Left cardiac atrium (tissue), 4 donors: ENCODE measurements at regions not wholly inside any gene's neighbourhood (a gene's known extent, or its start where the extent isn't known, plus 50 kb on each side); places are given as distances from the start of the nearest gene placed in this dataset.
"Not testable (repeated sequence)": the region's sequence is repeated elsewhere in the genome, so short reads cannot be mapped to it uniquely, and the experiment has no call there.

Source experiments
- ATAC-seq, 2 donors: fragments of 200-7000 bp; cut with Tn5 transposase; one replicate each; pipeline ENCODE4 v1.9.1; 2020; ENCODE audit warnings: mild to moderate bottlenecking in 2 of 2, moderate library complexity in 2 of 2
- DNase-seq: peaks from one replicate; pipeline ENCODE4 v3.0.0-alpha.2; 2020
- intact Hi-C, 2 donors: fragments of 100-400 bp; cut with DNase I; formaldehyde crosslinking; loops; one replicate each; pipeline versions ENCODE4 v1.14.1 to v1.15.1; 2022 to 2023
- donor health status: DM: no; HTN: yes; CAD: no.
- donor health status: DM: no; HTN: yes; CAD: no; lungs with severe emphysema.
- donor health status: DM: yes; HTN: yes; CAD: no.
- donor health status: Dilated cardiomyopathy.

GRCh38 chr5:104079861-104080645, 517.5 kb upstream of the NUDT12 start:
- intact Hi-C loops, DNase-seq, ATAC-seq: not testable (repeated sequence)

GRCh38 chr5:104071887-104072286, 509.3 kb upstream of the NUDT12 start:
- DNase-seq (no peak), ATAC-seq (no peak)
- intact Hi-C loops = no loop called here

- ATAC-seq = no peak
- DNase-seq = no peak
- intact Hi-C loops = no loop called here
Measured at GRCh38 chr5:104062621-104063377, 500.2 kb upstream of the NUDT12 start.

DNA sequence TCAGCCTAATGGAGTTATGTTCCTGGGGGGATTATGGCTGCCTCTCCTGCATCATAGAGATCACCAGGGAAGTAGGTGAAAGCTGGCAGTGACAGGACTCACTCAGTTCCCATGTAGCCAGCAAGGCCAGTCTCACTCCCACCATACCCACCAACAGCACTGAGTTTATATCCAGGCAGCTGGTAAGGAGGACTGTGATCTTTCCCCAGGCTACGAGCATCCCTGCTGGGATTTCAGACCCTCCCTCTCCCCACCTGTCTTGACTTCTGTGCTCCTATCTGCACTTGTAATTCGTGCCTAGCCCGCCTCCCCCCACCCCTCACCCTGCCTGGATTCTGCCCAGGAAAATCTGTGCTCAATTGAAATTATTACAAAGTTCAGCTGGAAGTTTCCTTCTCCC, 499.1 kb upstream of the NUDT12 start:
- no peak for ATAC-seq
- no peak for DNase-seq
- intact Hi-C loops = no loop called here

DNA sequence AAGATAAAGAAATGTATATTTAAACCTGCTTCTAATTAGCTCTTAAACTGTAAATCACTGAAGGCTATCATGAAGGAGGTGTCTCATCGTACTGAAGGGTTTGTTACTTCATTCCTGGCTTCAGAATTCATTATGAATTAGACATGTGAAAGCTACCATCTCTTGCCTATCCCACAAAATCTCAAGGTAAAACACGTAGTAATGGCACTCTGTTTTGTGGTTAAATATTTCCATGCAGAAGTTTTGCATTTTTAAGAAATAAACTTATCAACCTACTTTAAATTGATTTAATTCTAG, 490.7 kb upstream of the NUDT12 start:
- no peak for DNase-seq
- intact Hi-C loops = no loop called here
- no peak for ATAC-seq

- intact Hi-C loops = no loop called here
- DNase-seq (no peak), ATAC-seq (no peak)
Measured at GRCh38 chr5:104052558-104053352, 490.2 kb upstream of the NUDT12 start.

DNA sequence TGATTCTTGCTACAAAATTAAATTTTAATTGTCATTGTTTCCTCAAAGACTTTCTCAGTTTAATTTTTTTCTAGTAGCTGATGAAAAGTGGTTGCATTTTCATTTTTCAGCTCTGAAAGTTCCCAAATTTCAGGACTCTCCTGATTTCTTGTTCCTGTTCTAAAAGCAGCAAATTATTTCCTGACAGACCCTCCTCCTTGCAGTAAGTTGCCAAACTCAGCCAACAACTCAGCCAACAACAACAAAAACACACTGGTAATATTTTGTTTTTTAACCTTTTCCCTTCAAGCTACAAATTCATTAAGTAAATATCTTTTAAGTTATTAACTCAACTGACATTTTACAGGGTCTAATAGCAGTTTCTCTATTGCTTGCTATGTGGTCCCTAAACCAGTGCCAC, 487.8 kb upstream of the NUDT12 start:
- intact Hi-C loops = no loop called here
- no peak for ATAC-seq
- no peak for DNase-seq

DNA sequence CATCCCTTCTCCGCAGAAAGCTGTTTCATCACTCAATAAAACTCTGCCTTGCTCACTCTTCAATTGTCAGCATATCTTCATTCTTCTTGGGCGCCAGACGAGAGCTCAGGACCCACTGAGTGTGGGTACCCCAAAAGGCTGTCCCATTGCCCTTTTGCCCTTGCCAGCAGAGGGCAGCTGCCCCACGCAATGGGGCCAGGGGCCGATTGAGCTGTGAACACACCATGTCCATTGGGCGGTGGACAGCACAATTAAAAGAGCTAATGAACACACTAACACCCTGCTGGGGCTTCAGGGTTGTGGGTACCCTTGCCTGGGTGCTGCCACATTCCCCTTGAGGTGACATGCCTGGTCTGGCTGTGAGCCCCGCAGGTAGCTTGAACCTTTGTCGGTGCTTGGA, 487.2 kb upstream of the NUDT12 start:
- ATAC-seq (no peak), DNase-seq (no peak)
- intact Hi-C loops = no loop called here

DNA sequence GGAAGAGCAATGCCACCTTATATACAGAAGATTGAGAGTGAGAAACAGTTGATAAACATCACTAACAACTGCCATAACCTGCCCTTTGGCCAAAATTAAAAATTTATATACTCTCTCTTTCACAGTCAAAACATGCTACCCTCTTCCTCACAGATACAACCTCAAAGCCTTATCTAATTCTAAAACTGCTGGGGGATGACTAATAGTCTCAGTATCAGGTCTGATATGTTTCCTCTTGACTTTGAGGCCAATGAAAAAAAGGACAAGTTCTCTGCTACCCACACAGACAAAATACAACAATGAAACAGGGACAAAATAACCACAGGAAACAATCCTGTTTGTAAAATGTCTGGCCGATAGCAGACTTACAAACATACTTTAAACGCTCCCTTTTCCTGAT, 485.6 kb upstream of the NUDT12 start:
- ATAC-seq (no peak), DNase-seq (no peak)
- intact Hi-C loops = no loop called here

GRCh38 chr5:104045987-104046386, 483.4 kb upstream of the NUDT12 start:
- intact Hi-C loops = no loop called here
- DNase-seq (no peak), ATAC-seq (no peak)

DNA sequence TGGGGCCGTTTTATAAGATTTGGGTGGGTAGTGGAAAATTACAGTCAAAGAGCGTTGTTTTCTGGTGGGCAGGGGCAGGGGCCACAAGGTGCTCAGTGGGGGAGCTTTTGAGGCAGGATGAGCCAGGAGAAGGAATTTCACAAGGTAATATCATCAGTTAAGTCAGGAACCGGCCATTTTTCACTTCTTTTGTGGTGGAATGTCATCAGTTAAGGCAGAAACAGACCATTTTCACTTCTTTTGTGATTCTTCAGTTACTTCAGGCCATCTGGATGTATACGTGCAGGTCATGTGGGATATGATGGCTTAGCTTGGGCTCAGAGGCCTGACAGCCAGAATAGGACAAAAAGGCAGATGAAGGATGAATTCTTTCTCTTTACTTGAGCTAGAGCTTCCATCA, 477.3 kb upstream of the NUDT12 start:
- DNase-seq, intact Hi-C loops: not testable (repeated sequence)

DNA sequence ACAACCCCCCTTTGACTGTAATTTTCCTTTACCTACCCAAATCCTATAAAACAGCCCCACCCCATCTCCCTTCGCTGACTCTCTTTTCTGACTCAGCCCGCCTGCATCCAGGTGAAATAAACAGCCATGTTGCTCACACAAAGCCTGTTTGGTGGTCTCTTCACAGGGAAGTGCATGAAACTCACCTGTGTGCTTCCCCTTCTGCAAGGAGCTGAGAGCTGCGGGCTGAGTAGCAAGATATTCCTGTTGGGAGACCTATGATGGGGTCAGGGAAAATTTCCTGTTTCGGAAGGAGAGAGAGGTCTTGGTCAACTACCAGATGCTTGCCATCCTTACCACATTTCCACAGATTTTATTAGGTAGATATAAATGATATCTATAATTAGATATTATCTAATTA, 474.5 kb upstream of the NUDT12 start:
- intact Hi-C loops, DNase-seq, ATAC-seq: not testable (repeated sequence)

More for the DNA sequence above, 477.3 kb upstream of the NUDT12 start:
- ATAC-seq = not testable (repeated sequence)

GRCh38 chr5:104033186-104033585, 470.6 kb upstream of the NUDT12 start:
- intact Hi-C loops, ATAC-seq, DNase-seq: not testable (repeated sequence)

DNA sequence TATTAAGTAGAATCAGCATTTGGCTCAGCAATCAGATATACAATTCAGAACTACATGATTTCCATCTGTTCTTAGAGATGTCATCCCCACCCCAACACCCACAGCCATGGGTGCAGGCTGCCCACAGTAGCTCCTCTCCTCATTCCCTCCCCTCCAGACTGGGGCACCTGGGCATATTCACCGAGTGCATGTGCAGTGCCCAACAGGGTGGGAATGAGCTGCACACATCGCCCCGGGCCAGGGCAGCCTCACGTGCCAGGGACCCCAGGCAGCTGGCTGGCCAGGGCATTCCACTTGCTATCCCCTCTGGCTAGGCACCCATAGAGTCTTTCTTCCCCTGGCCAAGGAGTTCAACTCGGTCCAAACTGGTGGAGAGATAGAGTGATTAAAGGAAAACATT, 461.9 kb upstream of the NUDT12 start:
- DNase-seq (no peak), ATAC-seq (no peak)
- intact Hi-C loops = no loop called here

GRCh38 chr5:104023739-104024138, 461.1 kb upstream of the NUDT12 start:
- ATAC-seq = no peak
- no peak for DNase-seq
- intact Hi-C loops = no loop called here

GRCh38 chr5:104019956-104020355, 457.4 kb upstream of the NUDT12 start:
- no peak for DNase-seq
- ATAC-seq = no peak

GRCh38 chr5:104018299-104018698, 455.7 kb upstream of the NUDT12 start:
- intact Hi-C loops = no loop called here
- DNase-seq (no peak), ATAC-seq (no peak)

More at GRCh38 chr5:104019956-104020355, 457.4 kb upstream of the NUDT12 start:
- intact Hi-C loops = no loop called here

DNA sequence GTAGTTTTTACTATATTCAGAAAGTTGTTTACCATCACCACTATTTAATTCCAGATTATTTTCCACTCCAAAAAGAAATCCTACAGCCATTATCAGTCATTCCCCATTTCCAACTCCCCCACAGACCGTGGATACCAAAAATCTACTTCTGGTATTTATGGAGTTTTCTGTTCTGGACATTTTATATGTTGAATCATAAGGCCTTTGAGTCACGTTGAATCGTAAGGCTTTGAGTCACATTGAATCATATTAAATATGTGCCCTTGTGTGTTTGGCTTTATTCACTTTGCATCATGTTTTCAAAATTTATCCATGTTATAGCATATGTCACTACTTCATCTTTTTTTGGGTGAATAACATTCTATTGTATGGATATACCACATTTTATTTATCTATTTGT, 454.1 kb upstream of the NUDT12 start:
- DNase-seq (no peak), ATAC-seq (no peak)
- intact Hi-C loops = no loop called here

GRCh38 chr5:104015765-104016164, 453.2 kb upstream of the NUDT12 start:
- ATAC-seq (no peak), DNase-seq (no peak)
- intact Hi-C loops = no loop called here

DNA sequence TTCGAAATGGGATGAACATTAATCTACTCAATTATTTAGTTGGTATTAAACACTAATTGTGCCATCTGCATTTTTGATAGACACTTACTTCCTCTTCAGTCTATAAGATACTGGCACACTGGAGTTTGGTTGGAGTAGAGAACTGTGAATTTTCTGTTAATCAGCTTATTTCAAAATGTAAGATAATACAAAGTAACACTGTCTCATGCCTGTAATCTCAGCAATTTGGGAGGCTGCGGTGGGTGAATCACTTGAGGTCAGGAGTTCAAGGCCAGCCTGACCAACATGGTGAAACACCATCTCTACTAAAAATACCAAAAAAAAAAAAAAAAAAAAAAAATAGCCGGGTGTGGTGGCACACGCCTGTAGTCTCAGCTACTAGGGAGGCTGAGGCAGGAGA, 440.2 kb upstream of the NUDT12 start:
- DNase-seq, intact Hi-C loops, ATAC-seq: not testable (repeated sequence)
